BE2C (cell line): ENCODE measurements at regions not wholly inside any gene's neighbourhood (a gene's known extent, or its start where the extent isn't known, plus 50 kb on each side); places are given as distances from the start of the nearest gene placed in this dataset.

Experiments used
- DNase-seq: peaks from one replicate; pipeline ENCODE4 v3.0.0-alpha.2; 2020
- H3K27me3 ChIP-seq: fragments of 250-450 bp; sonication (Bioruptor Pico); 2 replicates; pipeline ENCODE4 v1.5.1; 2020; ENCODE audit warnings: mild to moderate bottlenecking
- H3K36me3 ChIP-seq: fragments of 250-450 bp; sonication (Bioruptor Pico); 2 replicates; pipeline ENCODE4 v1.5.1; 2020; ENCODE audit warnings: mild to moderate bottlenecking
- H3K4me1 ChIP-seq: fragments of 250-450 bp; sonication (Bioruptor Pico); 2 replicates; pipeline ENCODE4 v1.5.1; 2020
- H3K4me3 ChIP-seq: 2 replicates; pipeline ENCODE4 v1.5.1; 2011; ENCODE audit warnings: low read depth, low read length
- H3K9me3 ChIP-seq: fragments of 250-450 bp; sonication (Bioruptor Pico); 2 replicates; pipeline ENCODE4 v1.5.1; 2020
- TF ChIP-seq, protein P1 (sequence below): IDR thresholded peaks from 2 replicates; pipeline ENCODE4 v1.5.1; 2012; ENCODE audit warnings: mild to moderate bottlenecking, low read depth, low read length

DNA sequence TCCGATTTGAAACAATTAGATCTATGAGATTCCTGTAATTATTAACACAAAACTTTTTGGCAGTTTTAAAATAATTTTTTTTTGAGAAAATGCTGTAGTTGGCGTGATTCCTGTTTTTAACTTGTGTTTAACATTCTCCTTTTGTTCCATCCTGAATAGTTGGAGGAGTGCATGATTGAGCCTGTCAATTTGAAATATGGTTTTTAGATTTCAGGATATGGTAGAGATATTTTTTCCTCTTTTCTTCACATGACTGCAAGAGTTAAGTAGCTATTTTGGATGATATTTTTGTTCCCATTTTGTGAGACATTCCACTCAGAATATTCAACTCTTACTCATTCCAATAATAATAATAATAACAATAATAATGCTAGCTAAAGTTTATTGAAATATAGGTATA lies 241.7 kb upstream of the MAN1A1 start:
- Histone ChIP-seq H3K36me3 (no peaks in the 10 kb centered on the region), H3K9me3 (no peaks in the 10 kb centered on the region), H3K27me3 (no peaks in the 10 kb centered on the region), H3K4me1 (peaks cover 15% of the 10 kb centered on the region), H3K4me3 (no peak overlapping the region)
- DNase-seq: no peak
- TF ChIP-seq, protein P1, sequence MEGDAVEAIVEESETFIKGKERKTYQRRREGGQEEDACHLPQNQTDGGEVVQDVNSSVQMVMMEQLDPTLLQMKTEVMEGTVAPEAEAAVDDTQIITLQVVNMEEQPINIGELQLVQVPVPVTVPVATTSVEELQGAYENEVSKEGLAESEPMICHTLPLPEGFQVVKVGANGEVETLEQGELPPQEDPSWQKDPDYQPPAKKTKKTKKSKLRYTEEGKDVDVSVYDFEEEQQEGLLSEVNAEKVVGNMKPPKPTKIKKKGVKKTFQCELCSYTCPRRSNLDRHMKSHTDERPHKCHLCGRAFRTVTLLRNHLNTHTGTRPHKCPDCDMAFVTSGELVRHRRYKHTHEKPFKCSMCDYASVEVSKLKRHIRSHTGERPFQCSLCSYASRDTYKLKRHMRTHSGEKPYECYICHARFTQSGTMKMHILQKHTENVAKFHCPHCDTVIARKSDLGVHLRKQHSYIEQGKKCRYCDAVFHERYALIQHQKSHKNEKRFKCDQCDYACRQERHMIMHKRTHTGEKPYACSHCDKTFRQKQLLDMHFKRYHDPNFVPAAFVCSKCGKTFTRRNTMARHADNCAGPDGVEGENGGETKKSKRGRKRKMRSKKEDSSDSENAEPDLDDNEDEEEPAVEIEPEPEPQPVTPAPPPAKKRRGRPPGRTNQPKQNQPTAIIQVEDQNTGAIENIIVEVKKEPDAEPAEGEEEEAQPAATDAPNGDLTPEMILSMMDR: no peak

DNA sequence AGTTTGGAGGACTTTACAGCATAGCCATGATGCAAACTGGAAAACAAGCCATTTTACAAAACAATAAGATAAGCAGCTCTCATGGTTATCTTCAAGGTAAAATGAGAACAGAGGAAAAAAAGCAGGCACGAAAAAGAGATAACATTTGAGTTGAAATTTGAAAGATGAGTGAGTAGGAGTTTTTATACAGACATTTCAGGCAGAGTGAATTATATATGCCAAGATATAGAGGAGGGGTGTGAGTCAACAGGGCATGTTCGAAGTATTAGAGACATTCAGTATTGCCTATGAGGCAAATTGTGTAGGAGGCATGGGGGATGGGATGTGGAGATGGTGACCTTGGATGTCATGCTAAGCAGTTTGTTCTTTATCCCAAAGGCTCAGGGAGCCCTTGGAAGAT lies 240.5 kb upstream of the MAN1A1 start:
- TF ChIP-seq, protein P1: no peak
- Histone ChIP-seq H3K9me3 (no peaks in the 10 kb centered on the region), H3K27me3 (no peaks in the 10 kb centered on the region), H3K4me3 (no peak overlapping the region), H3K36me3 (no peaks in the 10 kb centered on the region), H3K4me1 (peaks cover 16% of the 10 kb centered on the region)
- no peak for DNase-seq

DNA sequence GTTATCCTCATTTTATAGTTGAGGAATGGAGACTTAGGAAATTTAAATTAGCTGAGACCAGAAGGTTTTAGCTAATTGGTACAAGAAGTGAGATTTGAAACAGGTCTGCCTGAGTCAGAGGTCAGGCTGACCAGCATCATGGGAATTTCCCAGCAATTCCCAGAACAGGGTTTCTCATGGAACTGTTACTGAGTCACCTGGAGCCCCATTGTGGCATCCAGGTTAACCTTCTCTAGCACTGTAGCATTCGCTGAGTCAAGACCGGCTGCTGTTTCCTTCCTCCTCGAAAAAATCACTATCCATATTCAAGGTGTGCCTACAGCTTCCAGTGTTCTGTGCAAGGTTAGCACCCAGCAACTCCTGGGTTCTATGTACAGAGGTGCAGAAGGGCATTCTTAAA lies 238.0 kb upstream of the MAN1A1 start:
- Histone ChIP-seq H3K4me3 (no peak overlapping the region), H3K9me3 (no peaks in the 10 kb centered on the region), H3K4me1 (peaks cover 16% of the 10 kb centered on the region), H3K36me3 (no peaks in the 10 kb centered on the region), H3K27me3 (no peaks in the 10 kb centered on the region)
- TF ChIP-seq, protein P1: no peak
- DNase-seq: no peak

- TF ChIP-seq, protein P1: no peak
- H3K36me3 ChIP-seq: no peaks in the 10 kb centered on the region
- no peaks in the 10 kb centered on the region for H3K27me3 ChIP-seq
- peaks cover 16% of the 10 kb centered on the region for H3K4me1 ChIP-seq
- no peak overlapping the region for H3K4me3 ChIP-seq
- no peak for DNase-seq
- H3K9me3 ChIP-seq: no peaks in the 10 kb centered on the region
These were observed 236.8 kb upstream of the MAN1A1 start for GRCh38 chr6:119586250-119586882.

DNA sequence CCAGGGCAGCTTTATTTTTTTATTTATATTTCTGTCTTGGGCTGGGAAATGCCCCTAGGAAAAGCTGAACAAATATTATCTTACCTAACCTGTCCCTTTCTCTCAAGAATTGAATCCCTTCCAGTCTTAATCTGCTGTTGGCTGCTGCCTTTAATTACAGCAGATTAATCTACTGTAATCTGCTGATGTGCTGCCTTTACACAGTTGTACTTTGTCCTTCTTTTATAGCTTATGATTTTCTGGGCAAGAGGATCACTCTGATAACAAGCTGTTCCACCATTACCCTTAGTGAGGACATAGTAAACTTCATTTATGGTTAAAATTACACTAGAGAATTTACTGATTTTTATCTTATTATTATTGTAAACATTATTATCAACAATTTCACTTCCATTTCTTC lies 234.5 kb upstream of the MAN1A1 start:
- TF ChIP-seq, protein P1: no peak
- Histone ChIP-seq H3K27me3 (no peaks in the 10 kb centered on the region), H3K4me3 (no peak overlapping the region), H3K4me1 (peaks cover 10% of the 10 kb centered on the region; the same call in 1 of the 2 replicates), H3K36me3 (no peaks in the 10 kb centered on the region), H3K9me3 (no peaks in the 10 kb centered on the region)
- DNase-seq: no peak

DNA sequence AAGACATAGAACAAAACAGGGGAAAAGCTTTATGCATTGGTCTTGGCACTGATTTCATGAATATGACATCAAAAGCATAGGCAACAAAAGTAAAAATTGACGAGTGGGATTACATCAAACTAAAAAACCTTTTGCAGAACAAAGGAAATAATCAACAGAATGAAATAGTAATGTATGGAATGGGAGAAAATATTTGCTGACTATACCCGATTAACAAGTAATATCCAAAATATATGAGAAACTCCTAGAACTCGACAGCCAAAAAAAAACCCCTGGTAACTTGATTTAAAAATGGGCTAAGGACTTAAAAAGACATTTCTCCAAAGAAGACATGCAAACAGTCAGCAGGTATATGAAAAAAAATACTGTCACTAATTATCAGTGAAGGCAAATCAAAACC lies 231.7 kb upstream of the MAN1A1 start:
- no peaks in the 10 kb centered on the region for H3K36me3 ChIP-seq
- H3K9me3 ChIP-seq: no peaks in the 10 kb centered on the region
- peaks cover under 1% of the 10 kb centered on the region; the same call in 1 of the 2 replicates for H3K4me1 ChIP-seq
- TF ChIP-seq, protein P1: no peak
- no peak overlapping the region for H3K4me3 ChIP-seq
- DNase-seq: no peak
- H3K27me3 ChIP-seq: no peaks in the 10 kb centered on the region
